Right lobe of liver (tissue), 4 donors: ENCODE measurements at regions not wholly inside any gene's neighbourhood (a gene's known extent, or its start where the extent isn't known, plus 50 kb on each side); places are given as distances from the start of the nearest gene placed in this dataset.

ENCODE experiments used
- POLR2A ChIP-seq: fragments of 450-650 bp; IDR thresholded peaks from one replicate; pipeline ENCODE4 v1.6.1; 2017; ENCODE audit warnings: antibody characterized with exemption, mild to moderate bottlenecking
- TF ChIP-seq, protein P1 (sequence below), 4 donors: fragments of 200-600 bp in 3 of 4; fragments of 450-650 bp in 1 of 4; IDR thresholded peaks; one replicate each; pipeline versions ENCODE4 v1.5.1 to v1.8.0; 2016 to 2022; ENCODE audit warnings: antibody characterized with exemption in 4 of 4, mild to moderate bottlenecking in 2 of 4
- donor health status: DM: no; HTN: no; CAD: no.
- donor health status: DM: no; HTN: no; CAD: no.
- donor health status: DM: no; HTN: yes; CAD: no.

DNA sequence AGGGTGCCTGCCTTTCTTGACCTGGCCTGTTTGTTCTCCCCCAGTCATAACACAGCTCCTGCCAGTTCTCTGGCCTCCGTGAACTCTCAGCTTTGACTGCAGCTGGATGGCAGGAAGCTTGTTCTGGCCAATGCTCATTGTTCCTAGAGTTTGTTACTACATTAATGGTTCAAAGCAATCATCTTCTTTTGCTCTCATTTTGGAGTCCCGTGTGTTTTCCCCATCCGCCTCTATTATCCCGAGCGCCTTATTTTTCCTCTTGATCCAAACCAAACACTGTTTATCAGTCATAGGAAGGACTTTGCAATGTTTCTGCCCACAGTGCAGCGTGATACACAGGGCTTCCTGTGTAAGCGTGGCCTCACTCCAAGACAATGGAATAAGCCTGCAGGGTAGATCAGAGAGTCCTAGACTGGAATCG, 184.3 kb upstream of the APCDD1 start:
- TF ChIP-seq, protein P1, sequence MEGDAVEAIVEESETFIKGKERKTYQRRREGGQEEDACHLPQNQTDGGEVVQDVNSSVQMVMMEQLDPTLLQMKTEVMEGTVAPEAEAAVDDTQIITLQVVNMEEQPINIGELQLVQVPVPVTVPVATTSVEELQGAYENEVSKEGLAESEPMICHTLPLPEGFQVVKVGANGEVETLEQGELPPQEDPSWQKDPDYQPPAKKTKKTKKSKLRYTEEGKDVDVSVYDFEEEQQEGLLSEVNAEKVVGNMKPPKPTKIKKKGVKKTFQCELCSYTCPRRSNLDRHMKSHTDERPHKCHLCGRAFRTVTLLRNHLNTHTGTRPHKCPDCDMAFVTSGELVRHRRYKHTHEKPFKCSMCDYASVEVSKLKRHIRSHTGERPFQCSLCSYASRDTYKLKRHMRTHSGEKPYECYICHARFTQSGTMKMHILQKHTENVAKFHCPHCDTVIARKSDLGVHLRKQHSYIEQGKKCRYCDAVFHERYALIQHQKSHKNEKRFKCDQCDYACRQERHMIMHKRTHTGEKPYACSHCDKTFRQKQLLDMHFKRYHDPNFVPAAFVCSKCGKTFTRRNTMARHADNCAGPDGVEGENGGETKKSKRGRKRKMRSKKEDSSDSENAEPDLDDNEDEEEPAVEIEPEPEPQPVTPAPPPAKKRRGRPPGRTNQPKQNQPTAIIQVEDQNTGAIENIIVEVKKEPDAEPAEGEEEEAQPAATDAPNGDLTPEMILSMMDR (IDR thresholded peaks at IDR 0.05), result no peak
- no peak for TF ChIP-seq POLR2A
